HL-60 (cell line): ENCODE measurements at regions not wholly inside any gene's neighbourhood (a gene's known extent, or its start where the extent isn't known, plus 50 kb on each side); places are given as distances from the start of the nearest gene placed in this dataset.

Experiments used
- DNase-seq, 2 experiments: peaks; one replicate each; pipeline ENCODE4 v3.0.0-alpha.2; 2010 to 2020; ENCODE audit warnings: low read depth in 1 of 2, low spot score in 1 of 2
- H3K27ac ChIP-seq: fragments of 250-450 bp; sonication (Bioruptor Pico); replicated peaks from 2 replicates; pipeline ENCODE4 v1.5.1; 2020; ENCODE audit warnings: mild to moderate bottlenecking, moderate library complexity
- H3K27me3 ChIP-seq: fragments of 250-450 bp; sonication (Bioruptor Pico); 2 replicates; pipeline ENCODE4 v1.5.1; 2021; ENCODE audit warnings: mild to moderate bottlenecking, moderate library complexity; ENCODE audit not compliant: insufficient read depth, poor library complexity, severe bottlenecking
- H3K4me3 ChIP-seq: replicated peaks from 2 replicates; pipeline ENCODE4 v1.5.1; 2011; ENCODE audit warnings: mild to moderate bottlenecking, control low read depth, low read length; ENCODE audit not compliant: insufficient read depth
- CTCF ChIP-seq: IDR thresholded peaks from one replicate; pipeline ENCODE4 v1.5.1; 2011; ENCODE audit warnings: low read length, control low read depth, inconsistent platforms; ENCODE audit not compliant: insufficient read depth
- GABPA ChIP-seq: IDR thresholded peaks from 2 replicates; pipeline ENCODE4 v1.6.1; 2012; ENCODE audit warnings: low read depth
- POLR2AphosphoS5 ChIP-seq: IDR thresholded peaks from 2 replicates; pipeline ENCODE4 v1.6.1; 2012; ENCODE audit warnings: low read depth
- REST ChIP-seq: IDR thresholded peaks from 2 replicates; pipeline ENCODE4 v1.6.1; 2012; ENCODE audit warnings: low read depth; ENCODE audit not compliant: insufficient replicate concordance
- SPI1 ChIP-seq: IDR thresholded peaks from 2 replicates; pipeline ENCODE4 v1.6.1; 2012; ENCODE audit warnings: low read depth, mild to moderate bottlenecking, borderline replicate concordance

DNA sequence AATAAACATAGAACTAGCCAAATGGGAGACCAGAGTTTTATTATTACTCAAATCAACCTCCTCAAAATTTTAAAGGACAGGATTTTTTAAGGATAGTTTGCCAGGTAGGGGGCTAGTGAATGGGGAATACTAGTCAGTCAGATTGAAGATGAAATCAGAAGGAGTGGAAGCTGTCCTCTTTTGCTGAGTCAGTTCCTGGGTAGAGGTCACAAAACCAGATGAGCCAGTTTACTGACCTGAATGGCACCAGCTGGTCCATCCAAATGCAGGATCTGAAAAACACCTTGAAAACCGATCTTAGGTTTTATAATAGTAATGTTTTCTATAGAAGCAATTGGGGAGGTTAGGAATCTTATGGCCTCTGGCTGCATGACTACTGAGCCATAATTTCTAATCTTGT lies 558.2 kb downstream of the PKHD1 start:
- Histone ChIP-seq H3K27ac (no peak overlapping the region), H3K27me3 (no peaks in the 10 kb centered on the region), H3K4me3 (no peak overlapping the region)
- no peak for DNase-seq
- no peak for TF ChIP-seq CTCF
- no peak for TF ChIP-seq POLR2AphosphoS5
- TF ChIP-seq SPI1: no peak
- TF ChIP-seq GABPA: no peak
- no peak for TF ChIP-seq REST

- TF ChIP-seq REST (no peak), POLR2AphosphoS5 (no peak), CTCF (no peak), GABPA (no peak), SPI1 (no peak)
- Histone ChIP-seq H3K27me3 (no peaks in the 10 kb centered on the region), H3K27ac (no peak overlapping the region), H3K4me3 (no peak overlapping the region)
- DNase-seq: no peak
Measured at GRCh38 chr6:51531623-51532022, 555.8 kb downstream of the PKHD1 start.

GRCh38 chr6:51533962-51534361 lies 553.5 kb downstream of the PKHD1 start:
- Histone ChIP-seq H3K27ac (no peak overlapping the region), H3K27me3 (no peaks in the 10 kb centered on the region), H3K4me3 (no peak overlapping the region)
- DNase-seq: peak in 1 of 2 experiments; percentile 27
- TF ChIP-seq CTCF (no peak), REST (no peak), SPI1 (peak; percentile 93), GABPA (no peak), POLR2AphosphoS5 (no peak)
